ENCODE measurements at regions not wholly inside any gene's neighbourhood (a gene's known extent, or its start where the extent isn't known, plus 50 kb on each side); places are given as distances from the start of the nearest gene placed in this dataset.

DNA sequence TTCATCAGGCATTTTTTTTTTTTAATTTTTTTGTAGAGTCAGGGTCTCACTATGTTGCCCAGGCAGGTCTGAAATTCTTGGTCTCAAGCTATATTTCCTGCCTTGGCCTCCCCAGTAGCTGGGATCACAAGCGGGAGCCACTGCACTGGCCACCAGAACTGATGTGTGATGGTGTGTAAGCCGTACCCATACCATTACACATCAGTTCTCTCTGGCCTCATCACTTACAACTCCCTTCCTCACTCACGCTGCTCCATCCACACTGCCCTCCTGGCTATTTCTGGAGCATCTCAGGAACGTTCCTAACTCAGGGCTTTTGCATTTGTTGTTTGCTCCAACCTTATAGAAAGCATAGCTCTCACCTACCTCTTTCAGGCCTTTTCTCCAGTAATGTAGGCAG lies 834.5 kb upstream of the ID2 start:
- in situ Hi-C loops (cut with MboI) = no loop called here
- ChIA-PET CTCF (ENCODE audit: low intra/inter-chr PET ratio) (no interaction called here), POLR2A (interaction anchor here (0.6 to 0.7 kb wide), 2 partner anchors 112 to 137 kb away, joined by 3 read pairs; no protein-coding TSS in a partner anchor)
- Histone ChIP-seq H3K27me3 (ENCODE audit: control insufficient read depth in 2 of 2, insufficient read depth in 2 of 2, low read length in 2 of 2) (no peaks in the 10 kb centered on the region; a peak in 1 of 5 replicates), H3K9ac (ENCODE audit: insufficient read depth in 1 of 2, low read depth in 2 of 2, low read length in 2 of 2) (no peak overlapping the region), H2AFZ (ENCODE audit: low read depth, low read length) (no peak overlapping the region), H3K4me2 (ENCODE audit: insufficient read depth, low read length) (no peak overlapping the region), H3K9me3 (replicated peaks; ENCODE audit: control insufficient read depth, insufficient read depth, low read depth, low read length) (no peaks in the 10 kb centered on the region), H3K9me1 (ENCODE audit: control insufficient read depth, insufficient read depth, low read length) (no peaks in the 10 kb centered on the region), H3K4me3 (no peak overlapping the region), H3K36me3 (ENCODE audit: control insufficient read depth, insufficient read depth, low read length) (no peaks in the 10 kb centered on the region), H4K20me1 (replicated peaks; ENCODE audit: control insufficient read depth, insufficient read depth, low read length) (no peaks in the 10 kb centered on the region), H3K4me1 (replicated peaks in 1 of 2; ENCODE audit: control insufficient read depth in 2 of 2, insufficient read depth in 2 of 2, low read length in 2 of 2) (no peaks in the 10 kb centered on the region), H3K27ac (ENCODE audit: extremely low read depth, low read depth, low read length) (no peak overlapping the region), H3K79me2 (ENCODE audit: control insufficient read depth, insufficient read depth, low read length) (no peaks in the 10 kb centered on the region)
- TF ChIP-seq PHB (CRISPR knock-in tag; IDR thresholded peaks at IDR 0.05) = no peak
- ATAC-seq (no peak), FAIRE-seq (no peak), DNase-seq (ENCODE audit: extremely low read depth in 1 of 4, low spot score in 3 of 4) (no peak)
- 0% methylated on average over 4 of the region's 4 CpGs for WGBS (ENCODE audit: insufficient coverage, low coverage, missing lambda C conversion rate)
- intact Hi-C loops (cut with micrococcal nuclease) = no loop called here
- BruUV-seq (replicated peaks) = no TSS peak

- Histone ChIP-seq H4K20me1 (replicated peaks; ENCODE audit: control insufficient read depth, insufficient read depth, low read length) (no peaks in the 10 kb centered on the region), H3K4me3 (no peak overlapping the region), H2AFZ (ENCODE audit: low read depth, low read length) (no peak overlapping the region), H3K27ac (ENCODE audit: extremely low read depth, low read depth, low read length) (no peak overlapping the region), H3K9ac (ENCODE audit: insufficient read depth in 1 of 2, low read depth in 2 of 2, low read length in 2 of 2) (no peak overlapping the region), H3K4me1 (replicated peaks in 1 of 2; ENCODE audit: control insufficient read depth in 2 of 2, insufficient read depth in 2 of 2, low read length in 2 of 2) (no peaks in the 10 kb centered on the region), H3K4me2 (ENCODE audit: insufficient read depth, low read length) (no peak overlapping the region), H3K79me2 (ENCODE audit: control insufficient read depth, insufficient read depth, low read length) (no peaks in the 10 kb centered on the region), H3K27me3 (ENCODE audit: control insufficient read depth in 2 of 2, insufficient read depth in 2 of 2, low read length in 2 of 2) (no peaks in the 10 kb centered on the region; a peak in 1 of 5 replicates), H3K36me3 (ENCODE audit: control insufficient read depth, insufficient read depth, low read length) (no peaks in the 10 kb centered on the region), H3K9me3 (replicated peaks; ENCODE audit: control insufficient read depth, insufficient read depth, low read depth, low read length) (no peaks in the 10 kb centered on the region), H3K9me1 (ENCODE audit: control insufficient read depth, insufficient read depth, low read length) (no peaks in the 10 kb centered on the region)
- no TSS peak for BruUV-seq (replicated peaks)
- 0% methylated on average over 1 of the region's 1 CpG for whole genome bisulfite sequencing (ENCODE audit: insufficient coverage, low coverage, missing lambda C conversion rate)
- DNase-seq (ENCODE audit: extremely low read depth in 1 of 4, low spot score in 3 of 4) (no peak), ATAC-seq (no peak), FAIRE-seq (no peak)
- ChIA-PET CTCF (ENCODE audit: low intra/inter-chr PET ratio) (no interaction called here), POLR2A (interaction anchor here (0.6 kb wide), 1 partner anchor 31 kb away, joined by 3 read pairs; no protein-coding TSS in a partner anchor)
- in situ Hi-C loops (cut with MboI) (no loop called here), intact Hi-C loops (cut with micrococcal nuclease) (no loop called here)
- TF ChIP-seq HDAC1 (IDR thresholded peaks at IDR 0.05) (no peak), SP1 (CRISPR knock-in tag; IDR thresholded peaks at IDR 0.05) (no peak), CREM (IDR thresholded peaks at IDR 0.05; ENCODE audit: low read depth) (no peak), CHCHD3 (CRISPR knock-in tag; IDR thresholded peaks at IDR 0.05) (no peak), ZFP91 (CRISPR knock-in tag; IDR thresholded peaks at IDR 0.05) (no peak), ZNF217 (CRISPR knock-in tag; IDR thresholded peaks at IDR 0.05) (no peak), CTCFL (IDR thresholded peaks at IDR 0.05; ENCODE audit: borderline replicate concordance, insufficient read depth, low read depth, low read length, poor library complexity, severe bottlenecking) (no peak), TCF3 (CRISPR knock-in tag; IDR thresholded peaks at IDR 0.05) (no peak), HNRNPLL (IDR thresholded peaks at IDR 0.05; ENCODE audit: low read depth, low read length, poor library complexity, severe bottlenecking) (no peak), ZNF512 (tag; IDR thresholded peaks at IDR 0.05) (no peak), RBM15 (IDR thresholded peaks at IDR 0.05; ENCODE audit: insufficient read depth, low read length) (no peak)
Observed at GRCh38 chr2:7849027-7849426, 832.8 kb upstream of the ID2 start.

Measured in K562 (cell line).